GM21515 (cell line): ENCODE measurements at regions not wholly inside any gene's neighbourhood (a gene's known extent, or its start where the extent isn't known, plus 50 kb on each side); places are given as distances from the start of the nearest gene placed in this dataset.
A peak's percentile ranks its signal among the peaks of the same experiment; 100 is the strongest.

ENCODE experiments used
- ATAC-seq: cut with Tn5 transposase; IDR thresholded peaks from one replicate; pipeline ENCODE4 v1.9.1; 2021; ENCODE audit not compliant: unreplicated experiment

DNA sequence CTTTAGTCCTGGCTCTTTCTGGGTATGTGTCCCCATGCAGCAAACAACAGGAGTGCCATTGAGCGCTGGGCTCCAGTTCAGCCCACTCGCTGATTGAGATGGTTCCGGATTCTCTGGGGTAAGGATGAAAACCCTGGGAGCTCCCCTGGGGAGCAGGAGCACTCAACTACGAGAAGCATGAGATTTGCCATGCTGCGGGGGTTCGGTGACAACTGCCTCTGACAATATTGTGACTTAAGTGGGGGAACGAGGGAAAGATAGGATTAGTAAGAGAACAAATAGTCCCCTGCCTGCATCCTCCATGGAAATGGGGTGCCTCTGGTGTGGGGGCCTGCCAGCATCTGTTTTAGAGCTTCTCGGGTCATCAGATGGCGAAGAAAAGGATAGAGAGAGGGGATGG is 123.6 kb upstream of the IPO9 start:
- ATAC-seq: no peak

GRCh38 chr1:201706109-201706508 is 122.8 kb upstream of the IPO9 start:
- ATAC-seq: no peak

DNA sequence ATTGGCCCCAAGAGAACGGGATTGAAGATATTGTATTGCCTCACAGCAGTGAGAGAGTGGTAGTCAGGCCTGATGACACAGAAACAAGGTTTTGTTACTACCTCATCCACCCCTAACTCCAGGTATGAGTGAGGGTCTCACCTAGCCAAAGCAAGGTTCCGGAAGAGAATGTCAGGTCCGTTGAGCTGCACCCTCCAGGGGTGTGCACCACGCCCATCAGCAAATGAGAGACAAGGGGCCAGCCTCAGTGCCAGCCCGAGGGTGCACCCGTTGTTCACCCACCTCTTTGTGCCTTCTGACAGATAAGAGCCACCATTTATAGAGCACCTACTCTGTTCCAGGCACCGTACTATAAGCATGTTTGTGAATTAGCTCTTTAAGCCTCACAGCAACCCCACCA is 121.9 kb upstream of the IPO9 start:
- no peak for ATAC-seq

DNA sequence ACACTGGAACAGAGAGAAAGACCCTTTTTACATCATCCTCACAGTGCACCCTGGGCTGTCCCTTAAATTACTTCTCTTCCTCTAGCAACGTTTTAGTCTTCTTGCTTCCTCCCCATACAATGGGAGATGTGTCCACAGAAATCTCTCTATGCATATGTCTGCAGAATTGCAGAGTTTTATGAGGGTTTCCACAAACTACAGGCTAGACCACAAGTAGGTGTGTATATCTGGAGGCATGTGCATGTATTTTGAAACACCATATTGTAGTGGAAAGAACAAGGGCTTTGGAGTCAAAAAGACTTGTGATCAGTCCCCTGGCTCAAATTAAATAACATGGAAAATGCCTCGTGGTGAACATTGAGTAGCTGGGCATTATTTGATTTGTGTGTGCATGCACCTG is 121.3 kb upstream of the IPO9 start:
- ATAC-seq: no peak

GRCh38 chr1:201708085-201708512 is 120.9 kb upstream of the IPO9 start:
- ATAC-seq: no peak

DNA sequence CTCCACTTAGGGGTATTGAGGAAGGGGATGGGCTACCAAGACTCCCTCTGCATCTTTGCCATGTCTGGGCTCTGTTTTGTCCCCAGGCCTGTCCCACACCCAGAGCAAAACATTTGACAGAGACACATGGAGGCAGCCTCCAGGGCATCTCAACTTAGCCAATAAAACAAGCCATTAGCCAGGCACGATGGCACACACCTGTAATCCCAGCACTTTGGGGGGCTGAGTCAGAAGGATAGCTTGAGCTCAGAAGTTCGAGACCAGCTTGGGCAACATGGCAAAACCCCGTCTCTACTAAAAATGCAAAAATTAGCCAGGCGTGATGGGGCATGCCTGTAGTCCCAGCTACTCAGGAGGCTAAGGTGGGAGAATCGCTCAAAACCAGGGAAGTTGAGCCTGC is 120.3 kb upstream of the IPO9 start:
- ATAC-seq: no peak

- peak; percentile 83 for ATAC-seq
These were observed 119.2 kb upstream of the IPO9 start for GRCh38 chr1:201709564-201710295.

- no peak for ATAC-seq
These were observed 118.0 kb upstream of the IPO9 start for GRCh38 chr1:201710632-201711597.

DNA sequence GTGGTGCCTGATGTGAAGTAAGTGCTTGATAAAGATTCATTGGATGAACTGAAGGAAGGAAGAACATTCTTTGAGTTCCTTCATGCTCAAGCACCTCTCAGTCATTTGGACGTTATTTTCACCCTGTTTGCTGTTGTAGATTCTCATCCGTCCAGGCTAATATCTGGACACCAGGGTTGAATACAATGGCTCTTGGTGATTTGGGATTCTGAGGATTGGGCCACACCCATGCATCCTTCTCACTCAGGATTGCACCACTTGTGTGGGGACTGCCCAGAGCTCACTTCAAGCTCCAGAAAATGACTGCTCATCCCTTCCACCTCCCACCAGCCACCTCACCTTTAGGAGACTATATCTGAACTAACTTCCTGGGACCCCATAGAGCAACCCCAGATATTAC is 117.1 kb upstream of the IPO9 start:
- no peak for ATAC-seq

DNA sequence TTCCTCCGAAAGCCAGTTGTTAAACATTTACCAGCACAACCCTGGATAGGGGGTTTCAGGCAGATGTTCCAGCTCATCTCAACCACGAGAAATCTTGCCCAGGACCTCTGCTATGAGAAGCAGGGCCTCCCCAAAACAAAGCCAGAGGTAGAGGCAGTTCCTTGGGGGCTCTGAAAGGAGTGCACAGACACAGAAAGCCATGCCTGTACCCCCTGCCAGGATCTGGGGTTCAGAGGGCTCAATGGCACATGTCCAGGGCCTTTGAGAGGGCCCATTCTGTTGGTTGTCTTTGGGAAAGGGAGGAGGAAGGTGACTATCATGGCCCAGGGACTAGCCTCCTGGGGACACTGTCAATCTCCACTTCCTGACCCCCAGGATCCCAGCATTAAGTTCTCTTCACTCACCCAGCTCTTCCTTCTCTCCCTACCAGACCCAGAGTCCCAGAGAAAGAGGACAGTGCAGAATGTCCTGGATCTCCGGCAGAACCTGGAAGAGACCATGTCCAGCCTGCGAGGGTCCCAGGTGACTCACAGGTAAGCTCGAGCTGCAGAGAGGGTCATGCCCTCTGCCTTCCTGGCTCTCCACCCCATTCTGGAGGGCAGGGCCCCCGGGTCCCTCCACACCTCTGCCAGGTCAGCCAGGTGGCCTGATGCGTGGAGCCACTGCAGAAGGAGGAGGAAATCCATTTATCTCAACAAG is 116.4 kb upstream of the IPO9 start:
- ATAC-seq: no peak

DNA sequence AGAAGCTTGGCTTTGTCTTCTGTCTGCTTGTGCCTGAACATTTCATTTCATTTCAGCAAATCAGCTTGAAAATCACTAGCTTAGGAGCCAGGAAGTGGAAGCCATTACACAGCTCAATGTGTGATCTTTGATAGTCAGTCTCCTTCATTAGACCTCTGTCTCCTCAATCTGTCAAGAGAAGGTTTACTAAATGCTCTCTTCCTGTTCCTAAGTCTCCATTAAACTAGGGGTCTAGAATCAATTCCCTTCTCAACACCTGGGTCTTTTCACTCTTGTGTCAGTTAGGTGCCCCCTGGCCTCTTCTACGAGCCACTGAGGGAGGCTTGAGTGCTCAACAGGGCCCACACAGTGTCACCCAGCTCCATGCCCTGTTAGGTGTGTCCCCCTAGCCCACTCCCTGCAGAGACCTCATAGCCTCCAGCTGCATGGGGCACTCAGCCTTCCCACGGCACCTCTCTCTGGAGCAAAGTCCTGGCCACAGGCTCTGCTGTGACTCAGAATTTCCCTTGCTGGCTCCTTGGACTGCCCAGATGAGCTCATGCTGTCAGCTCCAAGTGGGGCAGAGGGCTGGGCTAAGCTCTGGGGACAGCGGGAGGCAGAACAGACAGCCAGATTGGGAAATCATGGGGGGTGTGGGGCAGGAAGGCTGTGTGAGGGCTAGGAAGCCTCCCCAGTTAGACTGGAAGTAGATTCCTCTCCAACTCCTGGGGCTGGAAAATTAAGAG is 115.7 kb upstream of the IPO9 start:
- ATAC-seq: no peak

- no peak for ATAC-seq
These were observed 114.2 kb upstream of the IPO9 start for GRCh38 chr1:201714542-201715329.

DNA sequence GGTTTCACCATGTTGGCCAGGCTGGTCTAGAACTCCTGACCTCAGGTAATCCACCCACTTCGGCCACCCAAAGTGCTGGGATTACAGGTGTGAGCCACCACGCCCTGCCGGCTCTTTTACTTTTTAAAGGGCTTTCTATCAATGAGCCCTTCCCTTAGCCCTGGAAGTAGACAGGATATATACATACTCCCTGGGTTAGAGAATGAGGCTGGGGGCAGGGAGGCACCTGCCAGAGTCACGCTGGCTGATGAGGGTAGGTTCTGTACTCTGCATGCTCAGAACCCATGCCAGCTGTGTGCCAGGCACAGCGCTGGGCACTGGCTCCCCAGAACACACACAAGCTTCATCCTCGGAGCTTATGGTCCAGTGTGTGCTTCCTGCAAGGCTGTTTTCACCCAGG is 113.6 kb upstream of the IPO9 start:
- no peak for ATAC-seq

DNA sequence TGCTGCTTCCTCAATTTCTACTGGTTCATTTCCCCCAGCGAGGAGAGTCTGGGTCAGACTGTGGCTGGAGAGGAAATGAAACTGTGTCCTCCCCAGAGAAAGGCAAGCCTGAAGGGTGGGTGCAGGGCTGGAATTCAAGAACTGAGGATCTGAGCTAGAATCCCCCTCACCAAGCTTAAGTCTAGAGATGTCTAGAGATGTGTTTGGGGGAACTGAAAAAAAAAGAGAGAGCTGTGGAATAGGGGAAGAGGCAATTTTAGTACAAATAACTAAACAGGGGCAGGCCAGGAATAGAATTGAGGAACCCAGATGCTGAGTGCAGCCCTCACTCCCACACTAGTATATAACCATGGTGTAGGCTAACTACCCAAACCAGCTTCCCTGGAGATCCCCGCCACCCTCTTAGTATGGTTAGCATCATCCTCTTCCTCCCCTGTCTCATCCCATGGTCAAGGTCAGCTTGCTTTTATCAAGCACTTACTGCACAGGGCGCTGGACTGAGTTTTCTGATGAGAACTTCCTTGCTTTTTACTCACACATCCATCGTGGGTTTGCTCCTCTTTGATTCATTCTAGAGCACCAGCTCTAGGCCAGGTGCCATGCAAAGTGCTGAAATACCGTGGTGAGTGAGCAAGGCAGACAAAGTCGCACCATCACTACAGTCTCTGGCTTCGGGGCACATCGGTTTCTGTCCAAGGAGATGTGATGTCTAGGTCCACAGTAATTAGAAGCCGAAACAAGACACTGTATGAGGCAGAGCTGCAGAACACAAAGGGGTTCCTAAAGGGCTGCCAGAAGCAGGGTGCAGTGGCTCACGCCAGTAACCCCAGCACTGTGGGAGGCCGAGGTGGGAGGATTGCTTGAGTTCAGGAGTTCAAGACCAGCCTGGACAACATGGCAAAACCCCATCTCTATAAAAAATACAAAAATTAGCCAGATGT is 112.9 kb upstream of the IPO9 start:
- ATAC-seq: no peak

DNA sequence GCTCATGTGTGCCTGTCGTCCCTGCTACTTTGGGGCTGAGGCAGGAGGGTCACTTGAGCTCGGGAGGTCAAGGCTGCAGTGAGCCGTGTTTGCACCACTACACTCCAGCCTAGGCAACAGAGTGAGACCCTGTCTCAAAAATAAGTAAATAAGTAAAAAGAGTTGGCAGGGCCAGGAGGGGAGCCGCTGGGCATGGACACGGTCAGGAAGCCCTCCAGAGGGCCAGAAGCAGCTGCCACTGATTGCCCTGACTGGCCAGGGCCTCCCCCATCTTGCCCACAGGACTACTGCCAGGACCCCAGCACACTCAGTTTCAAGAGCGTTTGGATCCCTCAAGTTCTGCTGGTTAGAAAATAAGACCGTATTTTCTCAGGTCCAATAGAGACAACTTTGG is 112.2 kb upstream of the IPO9 start:
- no peak for ATAC-seq

DNA sequence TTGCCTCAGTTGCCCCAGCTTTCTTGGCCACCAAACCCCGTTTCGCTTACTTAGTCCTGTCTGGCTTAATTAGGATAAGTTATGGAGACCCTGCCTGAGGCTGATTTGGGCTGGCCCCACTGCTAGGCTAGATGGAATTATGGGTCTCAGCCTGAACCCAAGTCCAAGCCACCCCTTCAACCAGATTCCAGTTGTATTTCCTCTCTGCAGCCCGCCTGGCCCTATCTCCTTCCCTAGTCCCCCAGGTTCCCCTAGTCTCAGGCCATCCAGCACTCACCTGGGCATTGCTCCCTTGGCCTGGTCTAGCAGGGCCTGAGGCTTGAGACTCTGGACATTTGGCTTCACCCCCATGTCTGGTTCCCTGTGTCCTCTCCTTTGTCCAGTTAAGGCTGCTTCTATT is 111.7 kb upstream of the IPO9 start:
- ATAC-seq: no peak

DNA sequence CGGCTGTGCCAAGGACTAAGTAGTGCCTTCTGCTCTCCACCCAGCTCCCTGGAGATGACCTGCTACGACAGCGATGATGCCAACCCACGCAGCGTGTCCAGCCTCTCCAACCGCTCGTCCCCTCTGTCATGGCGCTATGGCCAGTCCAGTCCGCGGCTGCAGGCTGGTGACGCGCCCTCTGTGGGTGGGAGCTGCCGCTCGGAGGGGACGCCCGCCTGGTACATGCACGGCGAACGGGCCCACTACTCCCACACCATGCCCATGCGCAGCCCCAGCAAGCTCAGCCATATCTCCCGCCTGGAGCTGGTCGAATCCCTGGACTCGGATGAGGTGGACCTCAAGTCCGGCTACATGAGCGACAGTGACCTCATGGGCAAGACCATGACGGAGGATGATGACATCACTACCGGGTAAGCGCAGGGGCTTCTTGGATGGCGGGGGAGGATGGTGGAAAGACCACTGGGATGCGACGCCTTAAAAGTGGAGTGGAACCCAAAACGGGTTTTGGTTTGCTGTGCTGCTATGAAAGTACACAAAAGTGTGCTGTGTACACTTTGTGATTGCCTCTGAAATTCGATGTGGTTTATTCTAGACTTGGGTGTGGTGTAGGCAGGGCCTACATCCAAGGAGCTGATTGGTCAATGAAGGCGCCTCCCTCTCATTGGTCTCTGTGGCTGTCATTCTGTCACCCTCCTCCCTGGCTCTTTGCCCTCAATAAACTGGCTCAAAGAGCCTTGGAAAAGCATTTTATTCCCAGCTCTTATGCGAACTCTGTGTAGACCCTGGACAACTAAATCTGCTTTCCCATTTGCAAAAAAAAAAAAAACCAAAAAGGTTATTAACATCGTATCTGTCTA is 110.4 kb upstream of the IPO9 start:
- no peak for ATAC-seq
